ENCODE measurements at regions not wholly inside any gene's neighbourhood (a gene's known extent, or its start where the extent isn't known, plus 50 kb on each side); places are given as distances from the start of the nearest gene placed in this dataset.

DNA sequence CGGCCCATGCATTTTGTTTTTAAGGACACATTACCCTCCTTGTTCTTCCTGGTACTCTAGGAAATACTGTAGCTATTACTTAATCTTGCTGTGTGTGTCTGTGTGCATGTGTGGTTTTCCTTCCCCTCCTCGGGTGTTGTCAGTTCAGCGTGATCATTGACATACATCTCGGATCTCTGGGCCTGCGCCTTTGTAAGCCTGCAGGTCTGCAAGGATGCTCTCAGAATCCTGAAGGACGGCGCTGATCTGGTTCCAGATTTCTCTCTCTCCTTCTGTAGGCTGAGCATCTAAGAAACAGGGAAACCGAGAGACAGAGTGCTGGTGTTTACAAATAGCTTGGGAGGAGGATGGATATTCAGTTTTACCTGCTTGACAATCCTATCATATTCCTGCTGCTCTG lies 100.2 kb downstream of the CYRIA start:
- TF ChIP-seq CTCF (conservative IDR thresholded peaks at IDR 0.05), result no peak
- H3K36me3 Mint-ChIP-seq, result no peaks in the 10 kb centered on the region
- no peak overlapping the region for H3K4me3 Mint-ChIP-seq

DNA sequence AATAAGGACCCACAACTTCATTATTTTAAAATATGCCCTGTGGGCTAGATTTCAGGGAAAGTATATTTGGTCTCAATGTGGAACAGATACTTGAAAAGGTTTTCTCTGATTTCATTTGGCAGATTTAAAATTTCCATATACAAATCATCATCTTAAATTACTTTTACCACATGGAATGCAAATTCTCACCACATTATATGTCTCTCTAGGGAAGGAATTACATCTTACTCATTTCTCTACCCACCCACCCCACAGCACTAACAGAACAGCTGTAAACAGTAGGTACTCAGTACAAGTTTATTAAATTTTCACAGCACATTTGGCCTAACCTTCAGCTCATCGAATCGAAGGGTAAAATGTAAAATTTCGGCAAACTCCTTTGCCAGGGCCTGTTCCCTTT lies 104.0 kb downstream of the CYRIA start:
- Mint-ChIP-seq H3K4me1 (ENCODE audit: unreplicated experiment) (no peaks in the 10 kb centered on the region), H3K27ac (no peak overlapping the region), H3K36me3 (no peaks in the 10 kb centered on the region), H3K27me3 (no peaks in the 10 kb centered on the region), H3K9me3 (no peaks in the 10 kb centered on the region), H3K4me3 (no peak overlapping the region)
- no peak for TF ChIP-seq CTCF (conservative IDR thresholded peaks at IDR 0.05)
- DNase-seq (ENCODE audit: extremely low spot score, unreplicated experiment), result no peak

More for the DNA sequence above, 100.2 kb downstream of the CYRIA start:
- DNase-seq (ENCODE audit: extremely low spot score, unreplicated experiment), result no peak
- Mint-ChIP-seq H3K9me3 (no peaks in the 10 kb centered on the region), H3K4me1 (ENCODE audit: unreplicated experiment) (no peaks in the 10 kb centered on the region), H3K27me3 (no peaks in the 10 kb centered on the region), H3K27ac (no peak overlapping the region)

DNA sequence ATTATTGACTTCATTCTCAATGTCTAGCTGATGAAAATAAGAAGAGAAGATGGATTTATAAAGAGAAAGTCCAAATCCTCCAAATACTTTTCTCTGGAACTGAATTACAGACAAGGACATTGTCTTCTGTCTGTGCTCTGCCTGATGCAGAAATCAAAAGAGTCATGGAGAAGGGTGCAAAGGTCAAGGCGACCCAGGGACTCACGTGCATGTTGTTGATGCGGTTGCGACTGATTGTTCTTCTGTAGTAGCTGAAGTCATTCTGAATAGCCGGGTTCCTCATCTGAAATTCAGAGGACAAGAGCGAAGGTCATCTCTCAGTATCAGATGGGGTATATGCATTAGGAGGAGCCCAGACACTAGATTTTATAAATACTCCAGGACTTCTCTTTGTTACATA lies 104.4 kb downstream of the CYRIA start:
- no peaks in the 10 kb centered on the region for H3K9me3 Mint-ChIP-seq
- no peak overlapping the region for H3K4me3 Mint-ChIP-seq
- no peaks in the 10 kb centered on the region for H3K27me3 Mint-ChIP-seq
- TF ChIP-seq CTCF (conservative IDR thresholded peaks at IDR 0.05), result no peak
- no peaks in the 10 kb centered on the region for H3K4me1 Mint-ChIP-seq (ENCODE audit: unreplicated experiment)
- no peak overlapping the region for H3K27ac Mint-ChIP-seq
- DNase-seq (ENCODE audit: extremely low spot score, unreplicated experiment), result no peak
- H3K36me3 Mint-ChIP-seq, result peaks cover 4% of the 10 kb centered on the region

- H3K36me3 Mint-ChIP-seq, result peaks cover 7% of the 10 kb centered on the region
- H3K9me3 Mint-ChIP-seq, result no peaks in the 10 kb centered on the region
- H3K4me1 Mint-ChIP-seq (ENCODE audit: unreplicated experiment), result no peaks in the 10 kb centered on the region
- H3K27ac Mint-ChIP-seq, result no peak overlapping the region
- no peak overlapping the region for H3K4me3 Mint-ChIP-seq
- no peak for DNase-seq (ENCODE audit: extremely low spot score, unreplicated experiment)
- no peak for TF ChIP-seq CTCF (conservative IDR thresholded peaks at IDR 0.05)
- no peaks in the 10 kb centered on the region for H3K27me3 Mint-ChIP-seq
Observed at GRCh38 chr2:16559278-16560067, 106.2 kb downstream of the CYRIA start.

DNA sequence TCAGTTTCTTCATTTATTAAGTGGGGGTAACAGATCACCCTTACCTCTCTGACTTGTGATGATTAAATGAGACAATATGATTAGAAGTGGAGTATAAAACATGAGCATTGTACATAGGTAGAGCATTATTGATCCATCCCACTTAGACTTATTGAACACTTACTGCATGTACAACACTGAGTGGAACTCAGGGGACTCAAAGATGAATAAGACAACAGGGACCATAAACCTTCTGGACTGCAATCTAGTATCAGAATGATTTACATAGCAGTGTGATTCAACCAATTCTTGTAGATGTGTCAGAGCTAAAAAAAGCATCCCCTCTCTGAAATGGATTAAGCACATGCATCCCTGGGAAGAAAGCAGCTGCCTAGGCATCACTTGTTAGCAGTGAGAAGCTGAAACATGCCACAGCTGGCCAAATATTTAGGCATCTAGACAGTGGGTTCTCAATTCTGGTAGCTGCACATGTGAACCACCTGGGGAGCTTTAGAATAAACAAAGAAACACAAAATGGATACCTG lies 111.5 kb downstream of the CYRIA start:
- no peak overlapping the region for H3K27ac Mint-ChIP-seq
- peaks cover 7% of the 10 kb centered on the region for H3K36me3 Mint-ChIP-seq
- no peaks in the 10 kb centered on the region for H3K27me3 Mint-ChIP-seq
- H3K4me1 Mint-ChIP-seq (ENCODE audit: unreplicated experiment), result peaks cover 4% of the 10 kb centered on the region
- DNase-seq (ENCODE audit: extremely low spot score, unreplicated experiment), result no peak
- no peak overlapping the region for H3K4me3 Mint-ChIP-seq
- TF ChIP-seq CTCF (conservative IDR thresholded peaks at IDR 0.05), result no peak
- H3K9me3 Mint-ChIP-seq, result no peaks in the 10 kb centered on the region

All from type B pancreatic cell (in vitro differentiated cells).